HG02642 (cell line): ENCODE measurements at regions not wholly inside any gene's neighbourhood (a gene's known extent, or its start where the extent isn't known, plus 50 kb on each side); places are given as distances from the start of the nearest gene placed in this dataset.

Experiments used
- ATAC-seq: cut with Tn5 transposase; IDR thresholded peaks from one replicate; pipeline ENCODE4 v1.9.1; 2021; ENCODE audit warnings: mild to moderate bottlenecking; ENCODE audit not compliant: unreplicated experiment, poor library complexity

DNA sequence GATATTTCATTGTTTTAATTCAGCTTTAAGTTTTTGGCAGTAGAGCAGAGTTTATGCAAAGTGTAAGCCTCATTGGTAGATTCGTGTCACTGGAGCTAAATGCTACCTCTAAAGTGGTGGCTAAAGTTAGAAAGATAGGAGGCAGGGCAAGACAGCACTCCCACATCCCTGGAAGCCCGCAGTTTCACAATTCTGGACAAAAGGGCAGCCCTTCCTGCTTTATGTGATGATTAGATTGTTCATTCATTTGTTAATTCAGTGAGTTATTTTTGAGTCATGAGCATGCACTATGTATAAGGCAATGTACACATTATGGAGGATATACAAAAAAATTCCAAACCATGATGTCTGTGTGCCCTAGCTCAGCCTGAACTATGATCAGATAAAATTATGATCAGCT lies 52.1 kb upstream of the EIF3M start:
- no peak for ATAC-seq

DNA sequence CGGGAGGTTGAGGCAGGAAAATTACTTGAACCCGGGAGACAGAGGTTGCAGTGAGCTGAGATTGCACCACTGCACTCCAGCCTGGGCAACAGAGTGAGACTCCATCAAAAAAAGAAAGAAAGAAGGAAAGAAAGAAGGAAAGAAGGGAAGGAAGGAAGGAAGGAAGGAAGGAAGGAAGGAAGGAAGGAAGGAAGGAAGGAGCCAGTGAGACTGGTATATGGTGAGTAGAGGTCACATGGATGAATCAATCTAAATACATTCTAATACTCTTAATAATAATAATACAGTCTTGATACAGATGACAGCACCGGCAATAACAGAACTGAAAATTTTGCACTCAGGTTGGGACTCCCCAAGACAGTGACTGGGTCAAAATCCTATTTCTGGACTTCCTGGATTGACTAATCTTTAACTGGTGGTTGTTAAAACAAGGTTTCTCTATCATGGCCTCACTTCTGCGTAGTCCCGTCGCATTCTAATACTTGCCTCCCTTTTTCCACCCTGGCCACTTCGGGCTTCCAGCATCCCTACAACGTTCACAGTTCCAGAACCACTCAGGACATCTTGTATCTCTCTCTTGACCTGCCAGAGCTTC lies 53.5 kb upstream of the EIF3M start:
- ATAC-seq = peak; percentile 99

DNA sequence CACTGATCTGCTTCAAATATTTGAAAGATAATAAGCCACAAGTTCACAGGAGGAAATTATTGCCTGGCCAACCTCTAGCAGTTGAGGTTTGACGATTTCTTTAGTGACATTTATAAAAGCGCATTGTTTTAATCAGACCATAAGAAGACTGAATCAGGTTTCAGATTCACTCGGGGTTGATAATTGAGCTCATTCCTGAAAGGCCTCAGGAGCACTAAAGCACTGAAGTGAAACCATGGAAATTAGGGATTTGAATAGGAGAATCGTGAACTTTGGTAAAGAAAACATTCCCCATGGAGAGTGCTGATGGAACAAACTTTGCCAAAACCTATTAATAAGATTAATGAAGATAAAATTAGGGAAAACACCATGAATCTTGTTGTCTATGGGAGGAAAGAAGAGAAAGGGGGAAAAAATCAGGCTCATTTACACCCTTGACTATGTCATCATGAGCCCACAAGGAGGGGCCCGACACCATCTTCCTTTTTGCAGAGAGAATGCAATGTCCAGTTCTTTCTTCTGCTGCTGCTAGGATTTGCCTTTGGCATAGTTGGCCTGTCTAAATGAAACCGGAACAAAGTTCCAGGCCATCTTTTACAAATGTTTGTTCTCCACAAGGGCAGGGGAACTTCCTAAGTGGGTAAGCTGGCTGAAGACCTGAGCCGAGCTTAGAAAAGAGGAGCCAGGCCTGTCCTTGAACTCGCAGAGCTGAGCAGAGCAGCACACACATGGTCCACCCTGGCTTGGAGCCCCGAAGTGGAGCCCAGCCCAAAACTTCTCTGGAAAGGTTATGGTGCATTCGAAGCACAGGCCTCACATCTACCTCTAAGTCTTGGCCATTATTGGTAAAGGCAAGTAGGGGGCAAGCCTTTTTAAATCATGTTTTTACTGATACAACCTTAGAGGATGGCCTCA lies 56.1 kb upstream of the EIF3M start:
- ATAC-seq = no peak

DNA sequence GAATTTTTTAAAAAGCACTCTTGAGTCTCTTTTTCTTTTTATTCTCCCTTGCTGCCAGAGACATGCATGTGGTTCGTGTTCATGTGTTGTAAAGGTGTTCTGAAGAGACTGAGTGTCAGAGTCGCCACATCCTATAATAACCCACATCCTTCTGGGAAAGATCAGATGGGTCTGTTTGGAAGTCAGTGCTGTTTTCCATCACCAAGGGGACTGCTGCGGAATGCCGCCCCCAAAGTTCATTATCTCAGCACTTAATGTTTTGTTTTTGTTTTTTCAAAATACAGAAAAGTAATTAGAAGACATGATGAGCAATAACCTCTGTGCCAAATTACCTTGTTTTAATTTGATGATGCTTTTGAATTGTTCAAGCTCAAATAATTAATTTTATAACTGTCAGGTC lies 56.9 kb upstream of the EIF3M start:
- no peak for ATAC-seq

DNA sequence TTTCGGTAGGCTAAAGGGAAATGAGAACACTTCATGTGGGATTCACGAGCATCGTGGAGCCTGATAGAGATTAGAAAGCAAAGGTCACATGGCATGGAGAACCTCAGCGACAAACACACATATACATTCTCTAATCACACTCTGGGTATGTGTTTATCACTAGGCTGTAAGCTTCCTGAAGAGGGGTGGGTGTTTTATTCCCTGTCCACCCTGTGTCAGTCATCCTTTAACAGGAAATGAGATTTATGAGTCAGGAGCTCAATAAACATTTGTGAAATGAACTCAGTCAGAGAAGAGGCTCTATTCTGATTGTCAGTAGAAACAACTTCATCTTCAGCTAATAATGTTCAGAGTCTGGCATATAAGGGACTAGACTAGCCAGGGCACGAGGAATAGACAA lies 71.7 kb upstream of the EIF3M start:
- ATAC-seq = no peak

DNA sequence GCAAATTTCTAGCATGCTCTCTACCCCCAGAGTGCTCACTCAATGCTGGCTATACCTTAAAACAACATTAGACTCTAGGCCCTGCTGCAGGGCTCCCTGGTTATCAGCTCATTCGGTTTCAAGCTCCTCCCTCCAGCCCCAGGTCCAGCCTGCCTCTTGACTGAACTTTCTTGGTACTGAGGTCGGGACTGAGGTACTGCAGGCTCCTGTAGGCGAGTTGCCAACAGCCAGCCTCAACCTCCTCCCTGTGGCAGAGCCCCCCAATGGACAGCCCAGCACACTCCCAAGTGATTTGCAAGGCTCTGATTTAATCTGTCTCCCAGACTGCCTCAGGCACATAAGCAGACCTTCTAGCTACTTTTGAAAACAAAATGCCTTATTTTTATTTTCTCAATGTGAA lies 73.6 kb upstream of the EIF3M start:
- ATAC-seq = no peak

DNA sequence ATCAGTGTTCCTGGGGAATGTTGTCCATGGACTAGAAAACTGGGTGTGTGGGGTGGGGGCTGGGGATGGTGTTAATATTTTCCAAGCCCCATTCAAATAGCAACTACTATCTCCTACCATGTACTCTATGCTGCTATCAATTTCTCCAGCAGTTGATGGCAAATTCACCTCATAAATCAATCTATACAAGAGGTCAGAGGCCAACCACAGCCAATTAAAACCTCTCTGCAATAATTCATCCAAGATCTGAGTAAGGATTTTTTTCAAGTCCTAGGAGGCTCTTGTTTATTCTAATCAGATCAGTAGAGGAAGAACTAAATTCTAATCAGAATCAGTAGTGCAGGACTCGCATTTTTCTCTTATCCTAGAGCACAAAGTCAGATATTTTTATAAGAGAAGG lies 73.4 kb upstream of the WT1 start:
- no peak for ATAC-seq

DNA sequence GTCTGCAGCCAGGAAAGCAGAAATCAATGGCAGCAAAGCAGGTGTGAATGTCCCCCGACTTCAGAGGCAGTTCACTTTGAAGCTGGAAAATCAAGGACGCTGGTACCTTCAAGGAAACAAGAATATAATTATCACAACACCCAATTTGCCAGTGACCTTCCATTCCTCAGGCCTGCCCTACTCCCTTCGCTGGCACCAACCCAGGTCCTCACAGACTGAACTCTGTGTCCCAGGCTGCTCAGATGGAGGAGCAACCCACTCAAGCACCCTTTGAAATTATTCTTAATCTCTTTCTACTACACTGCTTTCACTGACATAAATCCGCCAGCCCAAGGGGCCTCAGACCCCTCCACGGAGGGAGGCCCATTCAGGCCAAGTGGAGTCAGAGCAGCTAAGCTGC lies 64.7 kb upstream of the WT1 start:
- ATAC-seq = no peak

GRCh38 chr11:32497951-32498350 lies 62.6 kb upstream of the WT1 start:
- ATAC-seq = no peak

- no peak for ATAC-seq
These were observed 59.3 kb upstream of the WT1 start for GRCh38 chr11:32494629-32495028.

DNA sequence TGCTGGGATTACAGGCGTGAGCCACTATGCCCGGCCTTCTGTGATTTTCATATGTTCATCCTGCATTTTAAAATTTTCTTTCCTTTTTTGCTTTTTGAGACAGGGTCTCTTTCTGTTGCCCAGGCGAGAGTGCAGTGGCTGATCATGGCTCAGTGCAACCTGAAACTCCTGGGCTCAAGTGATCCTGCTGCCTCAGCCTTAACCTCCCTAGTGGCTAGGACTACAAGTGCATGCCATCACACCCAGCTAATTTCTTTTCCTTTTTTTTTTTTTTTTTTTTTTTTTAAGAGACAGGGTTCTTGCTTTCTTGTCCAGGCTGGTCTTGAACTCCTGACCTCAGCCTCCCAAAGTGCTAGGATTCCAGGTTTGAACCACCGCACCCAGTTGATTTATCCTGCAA lies 54.1 kb upstream of the WT1 start:
- ATAC-seq = no peak

DNA sequence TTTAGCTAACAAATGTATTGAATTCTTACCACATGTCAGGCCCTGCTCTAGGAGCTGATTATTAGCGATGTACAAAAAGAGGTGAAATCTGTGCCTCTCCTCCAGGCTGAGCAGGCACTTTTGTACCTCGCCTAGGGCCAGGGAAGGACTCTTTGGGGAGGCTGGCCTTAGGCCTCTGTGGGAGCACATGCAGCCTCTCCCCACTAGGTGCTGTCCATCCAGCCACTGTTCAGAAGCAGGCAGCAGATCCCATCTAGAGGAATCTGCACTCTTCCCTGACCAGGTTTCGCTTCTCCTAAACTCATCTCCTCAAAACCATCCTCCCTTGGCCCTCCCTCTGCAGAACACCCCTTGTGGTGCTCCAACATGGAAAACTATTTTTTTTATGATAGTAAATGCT lies 51.9 kb upstream of the WT1 start:
- ATAC-seq = no peak

GRCh38 chr11:32485733-32486132 lies 50.4 kb upstream of the WT1 start:
- ATAC-seq = no peak
